Panc1 (cell line): ENCODE measurements at regions not wholly inside any gene's neighbourhood (a gene's known extent, or its start where the extent isn't known, plus 50 kb on each side); places are given as distances from the start of the nearest gene placed in this dataset.

Experiments used
- ATAC-seq: fragments of 200-7000 bp; cut with Tn5 transposase; 2 replicates; pipeline ENCODE4 v1.9.1; 2020; ENCODE audit warnings: mild to moderate bottlenecking, moderate library complexity
- BruUV-seq: library from RNA; stranded (reverse); fragments of 400-500 nt; replicated peaks from 2 replicates; lab custom pipeline; 2021; lab: Mats Ljungman, UMichigan
- CTCF ChIA-PET: fragments of 300-600 bp; sonication (Branson Sonifier 250); formaldehyde crosslinking; loops from one replicate; lab custom pipeline; 2022; ENCODE audit warnings: antibody characterized with exemption; lab: Charles Lee
- POLR2A ChIA-PET: fragments of 300-600 bp; sonication (Branson Sonifier 250); formaldehyde crosslinking; loops from one replicate; lab custom pipeline; 2022; ENCODE audit warnings: antibody characterized with exemption; lab: Charles Lee
- DNase-seq: peaks from one replicate; pipeline ENCODE4 v3.0.0-alpha.2; 2010; ENCODE audit warnings: low read depth, low spot score
- H3K27ac ChIP-seq: 2 replicates; pipeline ENCODE4 v1.5.1; 2011; ENCODE audit warnings: mild to moderate bottlenecking, low read length, inconsistent platforms
- H3K27me3 ChIP-seq: fragments of 200-500 bp; sonication (Bioruptor generic); 2 replicates; pipeline ENCODE4 v1.6.0; 2014; ENCODE audit warnings: low read length, inconsistent platforms; ENCODE audit not compliant: control insufficient read depth, insufficient read depth
- H3K36me3 ChIP-seq: fragments of 200-500 bp; sonication (Bioruptor generic); 2 replicates; pipeline ENCODE4 v1.5.1; 2014; ENCODE audit warnings: inconsistent platforms, mild to moderate bottlenecking, low read length, moderate library complexity; ENCODE audit not compliant: control insufficient read depth, insufficient read depth
- H3K4me1 ChIP-seq: 2 replicates; pipeline ENCODE4 v1.5.1; 2011; ENCODE audit warnings: inconsistent platforms, mild to moderate bottlenecking, low read length, moderate library complexity; ENCODE audit not compliant: control insufficient read depth, insufficient read depth
- H3K4me3 ChIP-seq, 2 experiments: 2 replicates each; pipeline ENCODE4 v1.5.1; 2011 to 2012; ENCODE audit warnings: low read depth in 2 of 2, low read length in 2 of 2, mild to moderate bottlenecking in 2 of 2, inconsistent platforms in 1 of 2, moderate library complexity in 1 of 2
- H3K9me3 ChIP-seq: fragments of 200-500 bp; sonication (Bioruptor generic); 2 replicates; pipeline ENCODE4 v1.5.1; 2014; ENCODE audit warnings: low read depth, mild to moderate bottlenecking, inconsistent platforms, low read length, moderate library complexity; ENCODE audit not compliant: control insufficient read depth, insufficient read depth
- POLR2AphosphoS5 ChIP-seq: IDR thresholded peaks from 2 replicates; pipeline ENCODE4 v1.6.1; 2012; ENCODE audit warnings: mild to moderate bottlenecking, low read depth, low read length, moderate library complexity
- SIN3A ChIP-seq: IDR thresholded peaks from 2 replicates; pipeline ENCODE4 v1.6.1; 2012; ENCODE audit warnings: low read depth, mild to moderate bottlenecking, low read length, moderate library complexity, borderline replicate concordance; ENCODE audit not compliant: insufficient read depth
- TCF7L2 ChIP-seq: IDR thresholded peaks from 2 replicates; pipeline ENCODE4 v1.6.1; 2011; ENCODE audit warnings: mild to moderate bottlenecking, low read depth, low read length, inconsistent platforms
- in situ Hi-C: cut with HindIII; loops from 2 replicates; pipeline ENCODE4 v1.10.0; 2016; ENCODE audit warnings: low sequenced_read_pairs, low pct_unique_long_range_greater_than_20kb
- intact Hi-C: fragments of 100-400 bp; cut with micrococcal nuclease; formaldehyde crosslinking; loops from one replicate; pipeline ENCODE4 v1.10.0; 2022; ENCODE audit not compliant: unreplicated experiment
- TF ChIP-seq, protein P1 (sequence below): fragments of 450-650 bp; IDR thresholded peaks from 2 replicates; pipeline ENCODE4 v1.5.1; 2017; ENCODE audit warnings: mild to moderate bottlenecking
- TF ChIP-seq, protein P2 (sequence below), 2 experiments: IDR thresholded peaks; 2 replicates each; pipeline ENCODE4 v1.6.1; 2011 to 2012; ENCODE audit warnings: low read depth in 2 of 2, control low read depth in 1 of 2, low read length in 1 of 2, mild to moderate bottlenecking in 1 of 2, moderate library complexity in 1 of 2; ENCODE audit not compliant: insufficient read depth in 1 of 2

DNA sequence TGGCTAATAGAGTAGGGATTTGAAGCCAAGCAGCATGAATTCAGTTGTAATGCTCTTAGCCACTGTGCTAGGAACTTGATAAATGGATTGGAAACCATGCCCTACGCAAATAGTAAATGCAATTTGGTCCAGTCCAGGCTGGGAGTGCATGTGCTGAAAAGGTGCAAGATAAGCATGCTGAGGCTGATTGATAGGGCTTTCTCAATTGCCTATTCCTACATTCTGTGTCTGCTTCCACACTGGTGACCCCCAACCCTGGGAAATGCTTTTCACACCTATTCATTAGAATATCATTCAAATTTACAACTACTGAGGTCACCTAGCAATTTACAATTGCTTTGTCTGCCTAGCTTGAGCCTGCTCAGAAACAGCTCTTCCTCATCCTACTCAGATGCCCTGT, 84.7 kb upstream of the SLC25A36 start:
- CTCF ChIA-PET: no interaction called here
- TF ChIP-seq POLR2AphosphoS5: no peak
- Histone ChIP-seq H3K36me3 (no peaks in the 10 kb centered on the region), H3K9me3 (no peaks in the 10 kb centered on the region), H3K27me3 (no peaks in the 10 kb centered on the region), H3K4me3 (no peak overlapping the region), H3K27ac (no peak overlapping the region), H3K4me1 (no peaks in the 10 kb centered on the region)
- in situ Hi-C loops (no loop called here), intact Hi-C loops (no loop called here)
- BruUV-seq: no TSS peak
- POLR2A ChIA-PET: no interaction called here
- no peak for ATAC-seq
- no peak for DNase-seq

DNA sequence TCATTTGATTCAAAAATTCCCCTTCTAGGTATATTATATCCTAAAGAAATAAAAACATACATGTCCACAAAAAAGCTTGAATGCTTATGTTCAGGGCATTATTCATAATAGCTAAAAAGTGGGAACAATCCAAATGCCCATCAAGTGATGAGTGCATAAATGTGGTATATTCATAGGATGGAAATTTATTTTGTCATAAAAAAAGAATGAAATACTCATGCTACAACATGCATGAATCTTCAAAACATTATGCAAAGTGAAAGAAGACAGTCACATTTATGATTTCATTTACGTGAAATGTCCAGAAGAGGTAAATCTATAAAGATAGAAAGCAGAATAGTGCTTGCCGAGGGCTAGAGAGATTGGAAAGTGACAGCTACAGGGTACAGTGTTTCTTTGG, 83.6 kb upstream of the SLC25A36 start:
- CTCF ChIA-PET: no interaction called here
- in situ Hi-C loops: no loop called here
- Histone ChIP-seq H3K9me3 (no peaks in the 10 kb centered on the region), H3K27me3 (no peaks in the 10 kb centered on the region), H3K4me3 (no peak overlapping the region), H3K27ac (no peak overlapping the region), H3K36me3 (no peaks in the 10 kb centered on the region), H3K4me1 (no peaks in the 10 kb centered on the region)
- POLR2A ChIA-PET: no interaction called here
- DNase-seq (no peak), ATAC-seq (no peak)
- intact Hi-C loops: no loop called here
- no TSS peak for BruUV-seq
- TF ChIP-seq, protein P1, sequence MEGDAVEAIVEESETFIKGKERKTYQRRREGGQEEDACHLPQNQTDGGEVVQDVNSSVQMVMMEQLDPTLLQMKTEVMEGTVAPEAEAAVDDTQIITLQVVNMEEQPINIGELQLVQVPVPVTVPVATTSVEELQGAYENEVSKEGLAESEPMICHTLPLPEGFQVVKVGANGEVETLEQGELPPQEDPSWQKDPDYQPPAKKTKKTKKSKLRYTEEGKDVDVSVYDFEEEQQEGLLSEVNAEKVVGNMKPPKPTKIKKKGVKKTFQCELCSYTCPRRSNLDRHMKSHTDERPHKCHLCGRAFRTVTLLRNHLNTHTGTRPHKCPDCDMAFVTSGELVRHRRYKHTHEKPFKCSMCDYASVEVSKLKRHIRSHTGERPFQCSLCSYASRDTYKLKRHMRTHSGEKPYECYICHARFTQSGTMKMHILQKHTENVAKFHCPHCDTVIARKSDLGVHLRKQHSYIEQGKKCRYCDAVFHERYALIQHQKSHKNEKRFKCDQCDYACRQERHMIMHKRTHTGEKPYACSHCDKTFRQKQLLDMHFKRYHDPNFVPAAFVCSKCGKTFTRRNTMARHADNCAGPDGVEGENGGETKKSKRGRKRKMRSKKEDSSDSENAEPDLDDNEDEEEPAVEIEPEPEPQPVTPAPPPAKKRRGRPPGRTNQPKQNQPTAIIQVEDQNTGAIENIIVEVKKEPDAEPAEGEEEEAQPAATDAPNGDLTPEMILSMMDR: no peak
- no peak for TF ChIP-seq SIN3A
- TF ChIP-seq, protein P2, sequence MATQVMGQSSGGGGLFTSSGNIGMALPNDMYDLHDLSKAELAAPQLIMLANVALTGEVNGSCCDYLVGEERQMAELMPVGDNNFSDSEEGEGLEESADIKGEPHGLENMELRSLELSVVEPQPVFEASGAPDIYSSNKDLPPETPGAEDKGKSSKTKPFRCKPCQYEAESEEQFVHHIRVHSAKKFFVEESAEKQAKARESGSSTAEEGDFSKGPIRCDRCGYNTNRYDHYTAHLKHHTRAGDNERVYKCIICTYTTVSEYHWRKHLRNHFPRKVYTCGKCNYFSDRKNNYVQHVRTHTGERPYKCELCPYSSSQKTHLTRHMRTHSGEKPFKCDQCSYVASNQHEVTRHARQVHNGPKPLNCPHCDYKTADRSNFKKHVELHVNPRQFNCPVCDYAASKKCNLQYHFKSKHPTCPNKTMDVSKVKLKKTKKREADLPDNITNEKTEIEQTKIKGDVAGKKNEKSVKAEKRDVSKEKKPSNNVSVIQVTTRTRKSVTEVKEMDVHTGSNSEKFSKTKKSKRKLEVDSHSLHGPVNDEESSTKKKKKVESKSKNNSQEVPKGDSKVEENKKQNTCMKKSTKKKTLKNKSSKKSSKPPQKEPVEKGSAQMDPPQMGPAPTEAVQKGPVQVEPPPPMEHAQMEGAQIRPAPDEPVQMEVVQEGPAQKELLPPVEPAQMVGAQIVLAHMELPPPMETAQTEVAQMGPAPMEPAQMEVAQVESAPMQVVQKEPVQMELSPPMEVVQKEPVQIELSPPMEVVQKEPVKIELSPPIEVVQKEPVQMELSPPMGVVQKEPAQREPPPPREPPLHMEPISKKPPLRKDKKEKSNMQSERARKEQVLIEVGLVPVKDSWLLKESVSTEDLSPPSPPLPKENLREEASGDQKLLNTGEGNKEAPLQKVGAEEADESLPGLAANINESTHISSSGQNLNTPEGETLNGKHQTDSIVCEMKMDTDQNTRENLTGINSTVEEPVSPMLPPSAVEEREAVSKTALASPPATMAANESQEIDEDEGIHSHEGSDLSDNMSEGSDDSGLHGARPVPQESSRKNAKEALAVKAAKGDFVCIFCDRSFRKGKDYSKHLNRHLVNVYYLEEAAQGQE (IDR thresholded peaks at IDR 0.05; ENCODE audit: insufficient read depth in 1 of 2, low read depth in 2 of 2, low read length in 1 of 2): no peak
- no peak for TF ChIP-seq POLR2AphosphoS5
- TF ChIP-seq TCF7L2: no peak

DNA sequence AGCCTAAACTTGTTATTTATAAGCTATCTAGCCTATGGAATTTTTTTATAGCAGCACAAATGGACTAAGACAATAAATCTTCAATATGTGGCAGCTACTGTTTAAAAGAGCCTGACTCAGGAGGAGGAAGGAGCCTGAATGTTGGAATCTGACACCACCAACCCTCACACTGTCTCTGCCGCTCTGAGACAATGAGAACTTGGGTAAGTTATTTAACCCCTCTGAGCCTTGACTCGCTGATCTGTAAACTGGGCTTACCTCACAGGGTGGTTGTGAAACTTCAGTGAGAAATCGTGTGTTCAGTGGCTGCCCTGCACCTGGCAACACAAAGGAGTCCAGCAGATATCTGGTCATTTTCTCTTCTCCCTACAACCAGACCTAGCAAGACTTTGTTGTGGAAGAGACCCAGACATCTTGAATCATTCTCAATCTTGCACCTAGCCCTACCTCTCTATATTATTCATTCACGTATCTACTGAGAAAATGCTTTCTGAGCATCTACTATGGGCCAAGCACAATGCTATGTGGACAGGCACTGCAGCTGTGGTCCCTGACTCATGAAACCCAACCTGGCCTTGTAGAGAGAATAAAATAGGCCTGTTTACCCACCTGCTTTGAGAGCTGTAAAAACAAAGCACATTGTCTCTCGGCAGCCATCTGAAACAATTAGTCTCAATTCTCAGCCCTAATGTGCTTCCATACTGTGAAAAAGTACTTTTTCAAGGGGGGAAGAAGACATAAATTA, 81.9 kb upstream of the SLC25A36 start:
- DNase-seq: no peak
- intact Hi-C loops (loop anchor here (10.0 kb wide), 1 partner anchor 1425 kb away; no protein-coding TSS in a partner anchor), in situ Hi-C loops (no loop called here)
- no peak overlapping the region for H3K27ac ChIP-seq
- no TSS peak for BruUV-seq
- H3K9me3 ChIP-seq: no peaks in the 10 kb centered on the region
- H3K27me3 ChIP-seq: no peaks in the 10 kb centered on the region
- ATAC-seq: no peak
- H3K4me3 ChIP-seq: no peak overlapping the region
- TF ChIP-seq, protein P1: no peak
- TF ChIP-seq SIN3A (no peak), TCF7L2 (no peak)
- TF ChIP-seq, protein P2 (IDR thresholded peaks at IDR 0.05; ENCODE audit: insufficient read depth in 1 of 2, low read depth in 2 of 2, low read length in 1 of 2): no peak
- no peaks in the 10 kb centered on the region for H3K4me1 ChIP-seq
- ChIA-PET CTCF (no interaction called here), POLR2A (no interaction called here)
- no peaks in the 10 kb centered on the region for H3K36me3 ChIP-seq
